H1 (cell line): ENCODE measurements at regions not wholly inside any gene's neighbourhood (a gene's known extent, or its start where the extent isn't known, plus 50 kb on each side); places are given as distances from the start of the nearest gene placed in this dataset.

Source experiments
- CTCF ChIA-PET: fragments of 300-600 bp; sonication (Branson Sonifier 250); formaldehyde crosslinking; loops from one replicate; lab custom pipeline; 2021; ENCODE audit not compliant: partially characterized antibody; lab: Charles Lee
- POLR2A ChIA-PET: fragments of 300-600 bp; sonication (Branson Sonifier 250); formaldehyde crosslinking; loops from one replicate; lab custom pipeline; 2021; ENCODE audit warnings: inconsistent platforms; ENCODE audit not compliant: partially characterized antibody; lab: Charles Lee
- DNase-seq, 2 experiments: peaks; one replicate each; pipeline versions ENCODE4 v3.0.0 to v3.0.0-alpha.2; 2010 to 2022; ENCODE audit warnings: low spot score in 2 of 2, low read depth in 1 of 2, mixed read lengths in 1 of 2
- FAIRE-seq: peaks from 2 replicates; lab custom pipeline; 2011; peaks lifted over from hg19 to GRCh38; lab: Jason Lieb, UNC
- H2AFZ ChIP-seq: 2 replicates; pipeline ENCODE4 v1.8.1; 2012; ENCODE audit warnings: low read length, inconsistent platforms
- H2AK5ac ChIP-seq: 2 replicates; pipeline ENCODE4 v1.6.1; 2013; ENCODE audit warnings: low read depth, low read length
- H2BK120ac ChIP-seq: replicated peaks from 2 replicates; pipeline ENCODE3; 2013; ENCODE audit warnings: low read depth, low read length, inconsistent platforms
- H2BK12ac ChIP-seq: 2 replicates; pipeline ENCODE4 v1.6.1; 2013; ENCODE audit warnings: low read depth, low read length
- H2BK15ac ChIP-seq: 2 replicates; pipeline ENCODE4 v1.6.1; 2013; ENCODE audit warnings: low read length
- H2BK20ac ChIP-seq: 2 replicates; pipeline ENCODE4 v1.6.1; 2013; ENCODE audit warnings: low read length
- H2BK5ac ChIP-seq: 2 replicates; pipeline ENCODE4 v1.6.1; 2013; ENCODE audit warnings: low read depth, low read length
- H3K14ac ChIP-seq: 2 replicates; pipeline ENCODE4 v1.6.1; 2013; ENCODE audit warnings: inconsistent platforms; ENCODE audit not compliant: insufficient read length
- H3K18ac ChIP-seq: 2 replicates; pipeline ENCODE4 v1.6.1; 2013; ENCODE audit warnings: low read length; ENCODE audit errors: extremely low read depth
- H3K23ac ChIP-seq: 2 replicates; pipeline ENCODE4 v1.6.1; 2013; ENCODE audit warnings: inconsistent platforms; ENCODE audit not compliant: insufficient read length
- H3K23me2 ChIP-seq: 2 replicates; pipeline ENCODE4 v1.6.1; 2013; ENCODE audit warnings: low read depth, low read length
- H3K27ac ChIP-seq: 2 replicates; pipeline ENCODE4 v1.6.1; 2011; ENCODE audit warnings: low read depth, low read length, inconsistent platforms
- H3K27me3 ChIP-seq, 4 experiments: replicated peaks in 1 of 4; 1 replicate in 1 of 4; 2 replicates in 3 of 4; pipeline versions ENCODE4 v1.6.1 to v1.8.1; 2011 to 2013; ENCODE audit warnings: low read length in 3 of 4, mild to moderate bottlenecking in 3 of 4, inconsistent platforms in 2 of 4, mixed read lengths in 2 of 4, moderate library complexity in 1 of 4; ENCODE audit not compliant: control insufficient read depth in 3 of 4, insufficient read depth in 3 of 4; ENCODE audit errors: extremely low read depth in 1 of 4
- H3K36me3 ChIP-seq, 4 experiments: 2 replicates each; pipeline versions ENCODE4 v1.6.1 to v1.8.1; 2011 to 2013; ENCODE audit warnings: mild to moderate bottlenecking in 4 of 4, low read length in 3 of 4, moderate library complexity in 2 of 4, control low read depth in 1 of 4, inconsistent platforms in 1 of 4; ENCODE audit not compliant: insufficient read depth in 4 of 4, control insufficient read depth in 2 of 4
- H3K4ac ChIP-seq: replicated peaks from 2 replicates; pipeline ENCODE3; 2013; ENCODE audit warnings: low read length, low read depth, mixed read lengths, inconsistent platforms; ENCODE audit not compliant: insufficient read length
- H3K4me1 ChIP-seq, 4 experiments: replicated peaks in 1 of 4; 1 replicate in 1 of 4; 2 replicates in 3 of 4; pipeline versions ENCODE4 v1.6.1 to v1.8.1; 2011 to 2013; ENCODE audit warnings: low read length in 3 of 4, inconsistent platforms in 2 of 4, mixed read lengths in 1 of 4; ENCODE audit not compliant: insufficient read depth in 4 of 4, control insufficient read depth in 3 of 4
- H3K4me2 ChIP-seq, 2 experiments: 2 replicates each; pipeline versions ENCODE4 v1.6.1 to v1.8.1; 2011 to 2013; ENCODE audit warnings: low read depth in 2 of 2, low read length in 2 of 2, control low read depth in 1 of 2, inconsistent platforms in 1 of 2, mild to moderate bottlenecking in 1 of 2; ENCODE audit not compliant: insufficient read depth in 1 of 2
- H3K4me3 ChIP-seq, 4 experiments: fragments of 200-600, 300-600 bp in 1 of 4; sonication (generic), shearing (Covaris generic), sonication (Bioruptor Twin) in 1 of 4; 2 replicates each; pipeline versions ENCODE4 v1.5.1 to v1.8.1; 2011 to 2016; ENCODE audit warnings: low read length in 4 of 4, low read depth in 3 of 4, control low read depth in 2 of 4, inconsistent platforms in 2 of 4, mild to moderate bottlenecking in 2 of 4, mixed read lengths in 1 of 4, moderate library complexity in 1 of 4; ENCODE audit not compliant: insufficient read depth in 2 of 4; ENCODE audit errors: extremely low read depth in 1 of 4
- H3K56ac ChIP-seq: replicated peaks from 2 replicates; pipeline ENCODE3; 2013; ENCODE audit warnings: low read depth, mild to moderate bottlenecking, mixed read lengths, low read length, inconsistent platforms; ENCODE audit not compliant: insufficient read length
- H3K79me1 ChIP-seq: 2 replicates; pipeline ENCODE4 v1.6.1; 2013; ENCODE audit warnings: low read depth, low read length, control low read depth
- H3K79me2 ChIP-seq, 2 experiments: 2 replicates each; pipeline versions ENCODE4 v1.6.1 to v1.8.1; 2012 to 2013; ENCODE audit warnings: low read length in 2 of 2, mild to moderate bottlenecking in 2 of 2, inconsistent platforms in 1 of 2; ENCODE audit not compliant: insufficient read depth in 2 of 2, control insufficient read depth in 1 of 2
- H3K9ac ChIP-seq, 4 experiments: replicated peaks in 1 of 4; 1 replicate in 1 of 4; 2 replicates in 3 of 4; pipeline versions ENCODE4 v1.6.1 to v1.8.1; 2011 to 2013; ENCODE audit warnings: low read depth in 3 of 4, low read length in 3 of 4, control low read depth in 2 of 4, mild to moderate bottlenecking in 2 of 4, moderate library complexity in 2 of 4, inconsistent platforms in 1 of 4; ENCODE audit errors: extremely low read depth in 1 of 4
- H3K9me3 ChIP-seq, 2 experiments: 2 replicates each; pipeline versions ENCODE4 v1.6.1 to v1.8.1; 2012 to 2013; ENCODE audit warnings: mild to moderate bottlenecking in 2 of 2, moderate library complexity in 2 of 2, control low read depth in 1 of 2, inconsistent platforms in 1 of 2, low read depth in 1 of 2, low read length in 1 of 2, mixed read lengths in 1 of 2; ENCODE audit not compliant: insufficient read depth in 2 of 2
- H4K20me1 ChIP-seq, 2 experiments: replicated peaks in 1 of 2; 2 replicates each; pipeline versions ENCODE3 to v1.8.1; 2011 to 2013; ENCODE audit warnings: inconsistent platforms in 2 of 2, low read length in 2 of 2, mild to moderate bottlenecking in 1 of 2; ENCODE audit not compliant: insufficient read depth in 2 of 2, control insufficient read depth in 1 of 2
- H4K5ac ChIP-seq: 2 replicates; pipeline ENCODE4 v1.6.1; 2013; ENCODE audit warnings: low read length, low read depth, mixed read lengths, inconsistent platforms; ENCODE audit not compliant: insufficient read length
- H4K8ac ChIP-seq: 2 replicates; pipeline ENCODE4 v1.8.0; 2013; ENCODE audit warnings: mild to moderate bottlenecking, moderate library complexity, low read length, inconsistent platforms; ENCODE audit not compliant: insufficient read depth; ENCODE audit errors: extremely low read depth
- H4K91ac ChIP-seq: replicated peaks from 2 replicates; pipeline ENCODE3; 2013; ENCODE audit warnings: low read length, mixed read lengths, inconsistent platforms; ENCODE audit not compliant: insufficient read length
- KDM4A ChIP-seq: IDR thresholded peaks from one replicate; pipeline ENCODE4 v1.7.1; 2012; ENCODE audit warnings: low read depth, mild to moderate bottlenecking, moderate library complexity, low read length, inconsistent platforms; ENCODE audit not compliant: severe bottlenecking
- RXRA ChIP-seq: IDR thresholded peaks from 2 replicates; pipeline ENCODE4 v1.6.1; 2011; ENCODE audit warnings: low read depth, mild to moderate bottlenecking, low read length, moderate library complexity; ENCODE audit not compliant: insufficient read depth
- SRF ChIP-seq: IDR thresholded peaks from 2 replicates; pipeline ENCODE4 v1.6.1; 2011; ENCODE audit warnings: mild to moderate bottlenecking, low read depth, low read length, moderate library complexity
- TCF12 ChIP-seq: IDR thresholded peaks from 2 replicates; pipeline ENCODE4 v1.6.1; 2011; ENCODE audit warnings: low read depth, mild to moderate bottlenecking, low read length
- ZNF274 ChIP-seq: IDR thresholded peaks from 2 replicates; pipeline ENCODE4 v1.7.0; 2012; ENCODE audit warnings: low read length, borderline replicate concordance; ENCODE audit errors: extremely low read depth
- WGBS, 2 experiments: shearing (Covaris generic) in 1 of 2; methylation state at CpG; one replicate each; pipeline versions ENCODE4 v1.1.6 to v1.1.7; 2013 to 2015; ENCODE audit warnings: low lambda C conversion rate in 2 of 2, mixed read lengths in 2 of 2, inconsistent platforms in 1 of 2, low coverage in 1 of 2, missing lambda C conversion rate in 1 of 2; ENCODE audit not compliant: insufficient replicate concordance in 2 of 2, insufficient coverage in 1 of 2, insufficient read length in 1 of 2; ENCODE audit errors: extremely low coverage in 1 of 2, missing lambda C conversion rate in 1 of 2; 5-methylcytosine and 5-hydroxymethylcytosine counted together

DNA sequence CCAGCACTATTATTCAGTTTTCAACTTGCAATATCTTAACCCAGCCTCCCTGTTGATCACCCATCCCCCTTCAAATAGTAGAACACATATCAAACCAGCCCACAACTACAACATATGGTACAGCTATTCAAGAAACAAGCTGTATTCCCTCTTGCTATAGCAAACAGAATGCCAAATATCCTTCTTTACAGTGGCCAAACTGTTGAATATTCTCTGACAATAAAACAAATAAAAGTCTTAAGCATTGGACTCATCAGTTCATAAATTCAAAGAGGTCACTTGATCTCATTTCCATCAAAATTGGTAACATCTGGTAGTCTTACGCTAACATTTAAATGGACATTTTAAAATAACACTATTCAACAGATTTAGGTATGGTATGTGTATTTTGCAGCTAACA, 350.8 kb downstream of the EFNA5 start:
- no peak overlapping the region for H3K56ac ChIP-seq
- no peaks in the 10 kb centered on the region for H3K23me2 ChIP-seq
- FAIRE-seq, result no peak

More for the DNA sequence above, 350.8 kb downstream of the EFNA5 start:
- no peak overlapping the region for H2BK120ac ChIP-seq
- DNase-seq, result no peak
- ChIA-PET POLR2A (no interaction called here), CTCF (no interaction called here)
- H2BK5ac ChIP-seq, result no peak overlapping the region
- no peaks in the 10 kb centered on the region for H4K20me1 ChIP-seq
- H3K23ac ChIP-seq, result no peak overlapping the region
- no peak overlapping the region for H3K27ac ChIP-seq
- TF ChIP-seq ZNF274 (no peak), SRF (no peak), RXRA (no peak), TCF12 (no peak), KDM4A (no peak)
- no peaks in the 10 kb centered on the region for H3K79me2 ChIP-seq
- H2BK15ac ChIP-seq, result no peak overlapping the region
- H2BK20ac ChIP-seq, result no peak overlapping the region
- peaks cover 0 to 1% (median 0%) of the 10 kb centered on the region in 4 experiments; a peak in 1 of 7 replicates for H3K27me3 ChIP-seq
- H3K36me3 ChIP-seq, result no peaks in the 10 kb centered on the region
- H4K5ac ChIP-seq, result no peak overlapping the region
- no peak overlapping the region for H2AFZ ChIP-seq
- no peak overlapping the region for H3K9ac ChIP-seq
- H4K91ac ChIP-seq, result no peak overlapping the region
- H2BK12ac ChIP-seq, result no peak overlapping the region
- no peak overlapping the region for H3K4me3 ChIP-seq
- no peaks in the 10 kb centered on the region for H3K79me1 ChIP-seq
- no peak overlapping the region for H3K14ac ChIP-seq
- no peak overlapping the region for H3K4me2 ChIP-seq
- no peak overlapping the region for H3K4ac ChIP-seq
- no peak overlapping the region for H3K18ac ChIP-seq
- WGBS, 2 experiments, result 100% methylated on average over 1 of the region's 1 CpG; no CpG with 5 or more reads in 1 of the 2 experiments
- H4K8ac ChIP-seq, result no peak overlapping the region
- no peaks in the 10 kb centered on the region for H3K9me3 ChIP-seq
- no peaks in the 10 kb centered on the region; a peak in 1 of 7 replicates for H3K4me1 ChIP-seq
- H2AK5ac ChIP-seq, result no peak overlapping the region
